ENCODE measurements at regions not wholly inside any gene's neighbourhood (a gene's known extent, or its start where the extent isn't known, plus 50 kb on each side); places are given as distances from the start of the nearest gene placed in this dataset.

- TF ChIP-seq, protein P1, sequence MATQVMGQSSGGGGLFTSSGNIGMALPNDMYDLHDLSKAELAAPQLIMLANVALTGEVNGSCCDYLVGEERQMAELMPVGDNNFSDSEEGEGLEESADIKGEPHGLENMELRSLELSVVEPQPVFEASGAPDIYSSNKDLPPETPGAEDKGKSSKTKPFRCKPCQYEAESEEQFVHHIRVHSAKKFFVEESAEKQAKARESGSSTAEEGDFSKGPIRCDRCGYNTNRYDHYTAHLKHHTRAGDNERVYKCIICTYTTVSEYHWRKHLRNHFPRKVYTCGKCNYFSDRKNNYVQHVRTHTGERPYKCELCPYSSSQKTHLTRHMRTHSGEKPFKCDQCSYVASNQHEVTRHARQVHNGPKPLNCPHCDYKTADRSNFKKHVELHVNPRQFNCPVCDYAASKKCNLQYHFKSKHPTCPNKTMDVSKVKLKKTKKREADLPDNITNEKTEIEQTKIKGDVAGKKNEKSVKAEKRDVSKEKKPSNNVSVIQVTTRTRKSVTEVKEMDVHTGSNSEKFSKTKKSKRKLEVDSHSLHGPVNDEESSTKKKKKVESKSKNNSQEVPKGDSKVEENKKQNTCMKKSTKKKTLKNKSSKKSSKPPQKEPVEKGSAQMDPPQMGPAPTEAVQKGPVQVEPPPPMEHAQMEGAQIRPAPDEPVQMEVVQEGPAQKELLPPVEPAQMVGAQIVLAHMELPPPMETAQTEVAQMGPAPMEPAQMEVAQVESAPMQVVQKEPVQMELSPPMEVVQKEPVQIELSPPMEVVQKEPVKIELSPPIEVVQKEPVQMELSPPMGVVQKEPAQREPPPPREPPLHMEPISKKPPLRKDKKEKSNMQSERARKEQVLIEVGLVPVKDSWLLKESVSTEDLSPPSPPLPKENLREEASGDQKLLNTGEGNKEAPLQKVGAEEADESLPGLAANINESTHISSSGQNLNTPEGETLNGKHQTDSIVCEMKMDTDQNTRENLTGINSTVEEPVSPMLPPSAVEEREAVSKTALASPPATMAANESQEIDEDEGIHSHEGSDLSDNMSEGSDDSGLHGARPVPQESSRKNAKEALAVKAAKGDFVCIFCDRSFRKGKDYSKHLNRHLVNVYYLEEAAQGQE (IDR thresholded peaks at IDR 0.05; ENCODE audit: low read depth), result no peak
- TF ChIP-seq ZBTB7A (IDR thresholded peaks at IDR 0.05; ENCODE audit: low read depth), result no peak
- TF ChIP-seq FOXM1 (IDR thresholded peaks at IDR 0.05; ENCODE audit: borderline replicate concordance, low read depth), result no peak
- no peak for TF ChIP-seq NFIC (IDR thresholded peaks at IDR 0.05)
- no peak for TF ChIP-seq YY1 (IDR thresholded peaks at IDR 0.05; ENCODE audit: low read depth)
- no peak for TF ChIP-seq EP300 (IDR thresholded peaks at IDR 0.05; ENCODE audit: borderline replicate concordance)
- no peak for TF ChIP-seq TEAD4 (IDR thresholded peaks at IDR 0.05)
- TF ChIP-seq CREB1 (IDR thresholded peaks at IDR 0.05; ENCODE audit: low read depth), result no peak
- no peak for TF ChIP-seq TAF1 (IDR thresholded peaks at IDR 0.05; ENCODE audit: low read depth)
- no peak for TF ChIP-seq RAD21 (IDR thresholded peaks at IDR 0.05; ENCODE audit: low read depth)
Measured at GRCh38 chr11:11029027-11029426, 171.2 kb upstream of the ZBED5 start.

GRCh38 chr11:11028017-11028692 is 170.3 kb upstream of the ZBED5 start:
- TF ChIP-seq MAX (IDR thresholded peaks at IDR 0.05), result no peak
- peak; percentile 94 for TF ChIP-seq RAD21 (IDR thresholded peaks at IDR 0.05; ENCODE audit: low read depth)

DNA sequence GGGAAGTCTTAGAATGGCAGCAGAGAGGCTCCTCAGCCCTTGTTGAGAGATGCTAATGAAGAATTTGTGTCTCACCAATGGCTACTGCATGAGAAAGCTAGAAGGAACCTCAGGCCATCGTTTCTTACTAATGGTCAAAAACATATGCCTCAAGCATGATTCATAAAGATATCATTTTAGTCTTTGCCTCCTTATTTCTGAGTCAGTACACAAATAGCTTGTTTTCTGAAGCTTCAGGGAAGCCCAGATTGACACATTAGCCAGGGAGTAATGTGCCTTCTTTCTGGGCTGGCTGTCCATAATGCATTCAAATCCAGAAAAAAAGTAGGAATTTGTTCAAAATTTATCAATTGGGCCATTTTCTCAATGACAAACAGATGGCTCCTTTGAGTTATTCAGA is 169.4 kb upstream of the ZBED5 start:
- TF ChIP-seq CREB1 (IDR thresholded peaks at IDR 0.05; ENCODE audit: low read depth), result no peak
- no peak for TF ChIP-seq TAF1 (IDR thresholded peaks at IDR 0.05; ENCODE audit: low read depth)
- TF ChIP-seq, protein P2, sequence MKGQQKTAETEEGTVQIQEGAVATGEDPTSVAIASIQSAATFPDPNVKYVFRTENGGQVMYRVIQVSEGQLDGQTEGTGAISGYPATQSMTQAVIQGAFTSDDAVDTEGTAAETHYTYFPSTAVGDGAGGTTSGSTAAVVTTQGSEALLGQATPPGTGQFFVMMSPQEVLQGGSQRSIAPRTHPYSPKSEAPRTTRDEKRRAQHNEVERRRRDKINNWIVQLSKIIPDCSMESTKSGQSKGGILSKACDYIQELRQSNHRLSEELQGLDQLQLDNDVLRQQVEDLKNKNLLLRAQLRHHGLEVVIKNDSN (IDR thresholded peaks at IDR 0.05), result no peak
- no peak for TF ChIP-seq YY1 (IDR thresholded peaks at IDR 0.05; ENCODE audit: low read depth)
- no peak for TF ChIP-seq MAX (IDR thresholded peaks at IDR 0.05)
- TF ChIP-seq TCF12 (IDR thresholded peaks at IDR 0.05; ENCODE audit: low read depth), result no peak
- TF ChIP-seq, protein P1 (IDR thresholded peaks at IDR 0.05; ENCODE audit: low read depth), result no peak
- no peak for TF ChIP-seq EGR1 (IDR thresholded peaks at IDR 0.05)
- TF ChIP-seq CEBPB (IDR thresholded peaks at IDR 0.05), result no peak
- no peak for TF ChIP-seq RAD21 (IDR thresholded peaks at IDR 0.05; ENCODE audit: low read depth)
- no peak for TF ChIP-seq TEAD4 (IDR thresholded peaks at IDR 0.05)
- no peak for TF ChIP-seq EP300 (IDR thresholded peaks at IDR 0.05; ENCODE audit: borderline replicate concordance)
- TF ChIP-seq FOXM1 (IDR thresholded peaks at IDR 0.05; ENCODE audit: borderline replicate concordance, low read depth), result no peak
- no peak for TF ChIP-seq NFIC (IDR thresholded peaks at IDR 0.05)
- no peak for TF ChIP-seq ZBTB7A (IDR thresholded peaks at IDR 0.05; ENCODE audit: low read depth)

- TF ChIP-seq TAF1 (IDR thresholded peaks at IDR 0.05; ENCODE audit: low read depth) (no peak), EGR1 (IDR thresholded peaks at IDR 0.05) (no peak), RAD21 (IDR thresholded peaks at IDR 0.05; ENCODE audit: low read depth) (no peak), EP300 (IDR thresholded peaks at IDR 0.05; ENCODE audit: borderline replicate concordance) (no peak)
Measured at GRCh38 chr11:11025087-11025486, 167.2 kb upstream of the ZBED5 start.

DNA sequence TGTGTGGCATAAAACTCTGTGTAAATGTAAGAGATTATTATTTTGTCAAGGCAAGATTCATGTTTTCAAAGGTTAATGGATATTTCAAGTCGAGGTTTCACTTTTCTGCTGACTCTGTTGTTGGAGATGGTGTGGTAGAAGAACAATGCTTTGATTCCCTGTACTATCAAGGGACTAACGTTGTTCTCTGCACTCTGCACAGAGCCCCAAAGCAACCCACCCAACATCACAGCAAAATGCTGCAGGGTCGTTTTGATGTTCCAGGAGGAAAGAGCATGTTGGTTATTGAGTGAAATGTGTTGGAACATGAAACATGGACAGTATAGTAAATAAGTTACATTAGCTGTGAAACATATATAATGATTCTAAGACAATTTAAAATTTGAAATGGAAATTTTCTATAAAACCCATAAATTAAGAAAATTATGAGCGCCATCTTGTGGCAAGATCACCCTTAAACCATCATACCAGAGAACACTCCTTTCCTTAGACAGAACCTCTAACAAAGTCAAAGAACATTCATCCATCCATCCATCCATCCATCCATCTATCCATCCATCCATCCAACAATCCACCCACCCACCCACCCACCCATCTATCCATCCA is 164.4 kb upstream of the ZBED5 start:
- TF ChIP-seq RAD21 (IDR thresholded peaks at IDR 0.05; ENCODE audit: low read depth) (peak; percentile 65), EGR1 (IDR thresholded peaks at IDR 0.05) (no peak)

GRCh38 chr11:11021563-11021962 is 163.7 kb upstream of the ZBED5 start:
- TF ChIP-seq, protein P2 (IDR thresholded peaks at IDR 0.05), result no peak
- no peak for TF ChIP-seq TCF12 (IDR thresholded peaks at IDR 0.05; ENCODE audit: low read depth)
- TF ChIP-seq NFIC (IDR thresholded peaks at IDR 0.05), result no peak
- no peak for TF ChIP-seq EGR1 (IDR thresholded peaks at IDR 0.05)
- no peak for TF ChIP-seq TAF1 (IDR thresholded peaks at IDR 0.05; ENCODE audit: low read depth)
- no peak for TF ChIP-seq CEBPB (IDR thresholded peaks at IDR 0.05)
- TF ChIP-seq RAD21 (IDR thresholded peaks at IDR 0.05; ENCODE audit: low read depth), result no peak
- TF ChIP-seq CREB1 (IDR thresholded peaks at IDR 0.05; ENCODE audit: low read depth), result no peak
- TF ChIP-seq FOXM1 (IDR thresholded peaks at IDR 0.05; ENCODE audit: borderline replicate concordance, low read depth), result no peak
- no peak for TF ChIP-seq MAX (IDR thresholded peaks at IDR 0.05)
- no peak for TF ChIP-seq ZBTB7A (IDR thresholded peaks at IDR 0.05; ENCODE audit: low read depth)
- TF ChIP-seq EP300 (IDR thresholded peaks at IDR 0.05; ENCODE audit: borderline replicate concordance), result no peak
- no peak for TF ChIP-seq TEAD4 (IDR thresholded peaks at IDR 0.05)
- TF ChIP-seq YY1 (IDR thresholded peaks at IDR 0.05; ENCODE audit: low read depth), result no peak
- TF ChIP-seq, protein P1 (IDR thresholded peaks at IDR 0.05; ENCODE audit: low read depth), result no peak

All from Ishikawa (cell line).